HG03196 (cell line): ENCODE measurements at regions not wholly inside any gene's neighbourhood (a gene's known extent, or its start where the extent isn't known, plus 50 kb on each side); places are given as distances from the start of the nearest gene placed in this dataset.
A peak's percentile ranks its signal among the peaks of the same experiment; 100 is the strongest.

Experiments used
- ATAC-seq: cut with Tn5 transposase; IDR thresholded peaks from one replicate; pipeline ENCODE4 v1.9.1; 2021; ENCODE audit not compliant: unreplicated experiment

DNA sequence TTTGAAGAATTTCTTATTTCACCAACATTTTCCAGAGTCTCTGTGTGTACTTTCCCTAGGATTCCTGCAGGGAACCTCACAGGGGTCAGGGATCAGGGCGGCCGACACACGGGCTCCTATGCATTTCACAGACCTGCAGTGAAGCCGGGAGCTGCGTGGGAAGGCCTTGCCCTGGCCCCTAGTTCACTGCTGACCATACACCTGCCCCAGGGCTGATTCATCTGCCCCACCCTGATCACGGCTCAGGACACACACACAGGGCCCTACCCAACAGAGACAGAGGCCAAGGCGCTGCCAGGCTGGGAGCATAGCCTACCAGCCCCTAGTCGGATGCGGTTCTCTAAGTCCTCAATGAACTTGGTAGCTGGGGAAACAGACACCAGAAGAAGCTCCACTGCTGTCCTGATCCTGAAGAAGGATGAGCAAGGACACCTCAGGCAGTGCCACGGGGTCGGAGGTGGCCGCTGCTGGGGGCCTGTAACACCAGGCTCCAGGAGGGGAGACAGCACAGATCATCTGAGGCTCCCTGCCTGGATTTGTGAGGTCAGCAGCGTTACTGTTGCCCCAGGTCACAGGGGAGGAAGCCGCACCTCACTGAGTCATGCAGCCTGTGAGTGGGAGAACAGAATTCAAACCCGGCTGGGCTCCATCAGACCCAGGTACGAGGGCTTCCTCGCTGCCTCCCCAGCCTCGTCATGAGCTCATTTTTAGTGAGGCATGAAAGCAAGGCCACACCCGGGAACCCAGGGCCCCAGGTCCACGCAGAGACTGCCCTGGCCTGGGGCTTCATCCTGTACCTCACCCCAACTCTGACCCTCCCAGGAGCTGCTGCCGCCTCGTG lies 278.8 kb upstream of the PPP2R2D start:
- no peak for ATAC-seq

GRCh38 chr10:131625041-131625440 lies 275.8 kb upstream of the PPP2R2D start:
- no peak for ATAC-seq

- no peak for ATAC-seq
Measured at GRCh38 chr10:131626274-131626673, 274.5 kb upstream of the PPP2R2D start.

DNA sequence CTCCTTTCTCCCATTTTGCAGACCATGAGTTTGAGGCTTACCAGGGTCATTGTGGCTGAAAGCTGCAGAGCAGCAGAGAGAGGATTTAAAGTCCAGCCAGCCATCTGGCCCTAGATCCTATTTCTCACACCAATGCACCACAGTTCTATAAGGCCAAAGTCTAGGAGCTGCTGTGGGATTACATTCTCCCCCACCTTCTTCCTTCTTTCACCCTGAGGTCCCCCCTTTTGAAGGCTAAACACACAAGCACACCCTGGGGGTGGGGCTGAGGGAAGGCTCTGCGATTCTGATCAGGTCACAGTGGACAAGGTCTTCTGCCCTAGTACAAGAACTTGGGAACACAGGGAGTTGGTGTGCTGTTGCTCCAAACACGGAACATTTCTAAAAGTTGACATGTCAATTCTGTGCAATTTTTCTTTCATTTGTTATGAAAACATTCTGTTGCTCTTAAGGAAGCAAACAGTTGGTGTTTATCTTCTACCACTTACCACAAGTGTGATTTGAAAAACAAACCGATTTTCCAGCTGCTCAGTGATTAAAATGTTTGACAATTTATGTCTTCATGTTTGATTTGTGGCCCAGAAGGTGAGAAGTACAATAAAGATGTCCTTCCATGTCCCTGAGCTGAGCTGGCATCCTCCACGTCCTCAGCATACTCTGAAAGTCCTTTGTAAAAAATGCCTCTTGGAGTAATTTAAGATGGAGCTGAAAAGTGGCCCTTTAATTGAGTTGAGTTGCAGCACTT lies 271.6 kb upstream of the PPP2R2D start:
- no peak for ATAC-seq

DNA sequence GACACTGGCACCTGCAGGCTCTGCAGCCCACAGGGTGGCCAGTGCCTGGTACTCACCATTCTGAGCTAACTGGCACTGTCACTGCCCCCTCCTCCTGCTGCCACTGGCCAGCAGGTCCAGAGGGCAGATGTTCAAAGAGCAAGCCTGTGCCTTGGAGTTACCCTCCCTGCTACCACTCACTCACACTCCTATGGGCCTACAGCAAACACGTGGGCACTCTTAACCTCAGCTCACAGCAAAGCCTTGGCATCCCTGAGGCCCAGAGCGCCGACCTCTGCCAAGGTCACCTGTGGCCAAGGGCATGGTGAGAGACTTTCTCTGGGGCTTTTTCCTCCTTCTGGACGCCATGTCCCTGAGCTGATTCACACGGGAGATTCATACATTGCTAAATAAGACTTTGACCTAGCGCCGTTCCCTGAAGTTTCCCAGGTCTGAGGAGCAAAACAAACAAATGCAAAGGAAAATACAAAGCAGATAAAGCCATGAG lies 270.0 kb upstream of the PPP2R2D start:
- ATAC-seq: no peak

DNA sequence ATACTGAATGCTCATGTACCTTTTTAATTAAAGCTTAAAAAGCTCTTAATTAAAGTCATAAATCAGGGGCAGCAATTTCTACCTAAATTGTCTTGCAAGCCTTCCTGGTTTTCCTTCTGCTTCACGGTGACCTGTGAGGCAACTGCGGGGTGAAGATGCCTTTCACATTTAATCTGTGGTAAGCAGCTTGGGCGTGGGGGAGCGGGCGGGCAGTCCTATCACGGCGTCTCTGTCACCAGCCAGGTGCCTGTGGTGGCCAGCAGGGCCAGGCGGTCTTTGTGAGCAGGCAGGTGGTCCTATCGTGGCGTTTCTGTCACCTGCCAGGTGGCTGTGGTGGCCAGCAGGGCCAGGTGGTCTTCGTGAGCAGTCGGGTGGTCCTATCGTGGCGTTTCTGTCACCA lies 269.2 kb upstream of the PPP2R2D start:
- ATAC-seq: no peak

DNA sequence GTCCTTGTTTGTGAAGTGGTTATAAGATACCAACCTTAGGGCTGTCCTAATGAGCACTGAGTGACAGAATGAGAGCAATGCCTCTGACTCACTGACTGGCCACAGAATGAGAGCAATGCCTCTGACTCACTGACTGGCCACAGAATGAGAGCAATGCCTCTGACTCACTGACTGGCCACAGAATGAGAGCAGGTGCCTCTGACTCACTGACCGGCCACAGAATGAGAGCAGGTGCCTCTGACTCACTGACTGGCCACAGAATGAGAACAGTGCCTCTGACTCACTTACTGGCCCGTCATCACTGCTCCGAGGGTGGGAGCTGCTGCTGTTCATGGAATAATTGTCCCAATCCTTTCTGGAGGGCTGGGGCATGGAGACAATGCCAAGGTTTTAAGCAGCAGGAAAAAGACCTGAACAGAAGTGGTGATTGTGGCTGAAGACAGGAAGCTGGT lies 265.2 kb upstream of the PPP2R2D start:
- no peak for ATAC-seq

- no peak for ATAC-seq
Measured at GRCh38 chr10:131636116-131636515, 264.7 kb upstream of the PPP2R2D start.

DNA sequence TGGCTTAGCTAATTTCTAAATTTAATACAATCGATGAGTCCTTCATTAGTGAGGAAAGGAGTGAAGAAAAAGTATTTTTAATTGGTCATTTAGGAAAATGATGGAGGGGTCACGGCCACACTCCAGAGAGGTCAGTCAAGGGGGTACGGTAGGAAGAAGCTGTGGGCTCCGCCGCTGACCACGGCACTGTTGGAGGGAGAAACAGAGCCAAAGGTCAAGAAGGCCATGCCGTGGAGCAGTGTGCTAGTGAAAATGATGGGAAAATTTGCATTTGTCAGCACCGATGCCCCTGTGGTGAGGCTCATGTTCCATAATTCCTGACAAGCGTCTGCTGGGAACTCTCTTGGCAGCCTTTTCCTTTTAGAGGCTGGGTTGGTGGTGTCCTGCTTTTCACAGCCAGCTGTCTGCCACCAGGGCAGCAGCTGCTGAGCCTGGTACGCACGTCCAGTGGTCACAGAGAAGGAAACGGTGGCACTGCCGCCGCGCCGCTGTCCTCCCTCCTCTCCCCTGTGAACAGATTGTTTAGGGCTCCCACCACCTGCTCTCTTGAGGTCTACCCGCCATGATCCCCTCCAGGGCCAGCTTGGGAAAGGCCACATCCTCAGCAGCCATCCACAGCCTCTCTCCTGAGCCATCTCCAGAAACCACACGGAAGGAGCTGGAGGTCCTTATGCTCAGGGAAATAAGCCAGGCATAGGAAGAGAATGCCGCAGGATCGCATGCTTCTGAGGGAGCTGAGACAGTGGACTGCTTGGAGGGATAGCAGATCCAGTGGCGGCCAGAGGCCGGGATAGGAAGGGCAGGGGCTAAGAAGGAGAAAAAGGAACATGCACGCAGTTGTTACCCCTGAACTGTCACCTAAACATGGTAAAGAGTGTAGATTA lies 263.7 kb upstream of the PPP2R2D start:
- ATAC-seq: no peak

DNA sequence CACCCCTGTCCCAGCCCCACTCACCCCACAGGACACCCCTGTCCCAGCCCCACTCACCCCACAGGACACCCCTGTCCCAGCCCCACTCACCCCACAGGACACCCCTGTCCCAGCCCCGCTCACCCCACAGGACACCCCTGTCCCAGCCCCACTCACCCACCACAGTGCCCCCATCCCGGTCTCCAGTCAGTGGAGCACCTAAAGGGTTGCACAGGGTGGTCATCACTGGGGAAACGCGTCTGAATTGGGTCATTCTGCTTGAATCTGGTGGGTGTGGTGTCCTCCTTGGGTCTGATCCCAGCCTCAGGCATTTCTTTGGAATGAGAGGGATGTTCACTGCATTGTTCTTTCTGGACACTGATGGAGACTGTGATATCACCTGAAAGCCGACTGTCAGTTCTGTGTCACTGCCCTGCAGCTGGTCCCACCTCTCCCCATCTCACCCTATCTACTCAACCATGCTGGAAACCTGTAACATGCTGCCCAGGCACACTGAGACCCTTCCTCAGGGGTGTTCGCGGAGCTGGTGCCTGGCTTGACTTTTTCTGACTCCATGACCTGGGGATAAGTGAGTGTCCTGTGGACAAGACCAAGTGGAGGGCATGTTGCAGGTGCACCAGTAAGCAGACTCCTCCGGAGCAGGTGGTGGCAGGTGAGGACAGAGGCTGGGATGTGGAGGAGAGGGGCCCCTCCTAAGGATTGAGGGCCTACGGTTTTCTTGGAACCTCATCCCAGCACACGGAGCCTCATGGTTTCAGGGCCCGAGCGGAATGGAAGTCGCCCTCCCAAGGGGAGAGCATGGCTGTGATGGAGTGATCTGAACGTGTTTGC lies 262.5 kb upstream of the PPP2R2D start:
- no peak for ATAC-seq

DNA sequence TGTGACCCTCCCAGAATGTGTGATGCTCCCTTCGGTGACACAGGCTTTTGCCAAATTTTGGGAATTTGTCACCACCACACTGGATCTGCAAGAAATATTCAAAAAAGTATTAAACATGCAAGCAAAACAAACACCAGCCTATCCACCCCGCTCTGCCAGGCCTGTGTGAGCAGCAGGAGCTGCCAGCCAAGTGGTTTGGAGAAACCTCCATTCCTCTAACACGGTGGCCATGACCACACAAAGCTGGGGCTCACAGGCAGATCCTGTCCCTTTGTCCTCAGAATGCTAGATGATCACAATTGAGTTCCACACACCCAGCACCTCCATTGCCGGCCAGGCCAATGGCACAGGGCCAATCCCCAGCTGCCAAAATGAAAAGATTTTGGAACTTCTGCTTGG lies 261.9 kb upstream of the PPP2R2D start:
- ATAC-seq: no peak

- ATAC-seq: no peak
Measured at GRCh38 chr10:131640045-131640644, 260.7 kb upstream of the PPP2R2D start.

GRCh38 chr10:131641231-131641630 lies 259.6 kb upstream of the PPP2R2D start:
- peak; percentile 98 for ATAC-seq

- ATAC-seq: no peak
Measured at GRCh38 chr10:131641898-131642297, 258.9 kb upstream of the PPP2R2D start.

DNA sequence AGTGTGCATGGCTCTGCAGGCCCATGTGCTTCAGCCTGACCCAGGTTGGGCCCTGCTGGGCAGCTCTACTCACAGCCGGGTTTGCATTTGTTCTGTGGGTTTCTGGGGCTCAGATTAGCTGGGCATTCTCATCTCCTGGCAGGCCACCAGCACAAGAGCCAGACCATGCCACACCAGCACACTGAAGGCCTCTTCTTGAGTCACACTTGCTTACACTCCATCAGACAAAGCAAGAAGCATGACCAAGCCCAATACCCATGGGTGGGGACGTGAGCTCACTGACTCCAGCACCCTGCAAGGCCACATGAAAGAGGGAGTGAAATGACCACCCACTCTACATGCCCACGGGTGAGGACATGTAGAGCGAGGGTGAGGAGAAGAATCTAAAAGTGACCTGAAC lies 257.8 kb upstream of the PPP2R2D start:
- ATAC-seq: no peak

DNA sequence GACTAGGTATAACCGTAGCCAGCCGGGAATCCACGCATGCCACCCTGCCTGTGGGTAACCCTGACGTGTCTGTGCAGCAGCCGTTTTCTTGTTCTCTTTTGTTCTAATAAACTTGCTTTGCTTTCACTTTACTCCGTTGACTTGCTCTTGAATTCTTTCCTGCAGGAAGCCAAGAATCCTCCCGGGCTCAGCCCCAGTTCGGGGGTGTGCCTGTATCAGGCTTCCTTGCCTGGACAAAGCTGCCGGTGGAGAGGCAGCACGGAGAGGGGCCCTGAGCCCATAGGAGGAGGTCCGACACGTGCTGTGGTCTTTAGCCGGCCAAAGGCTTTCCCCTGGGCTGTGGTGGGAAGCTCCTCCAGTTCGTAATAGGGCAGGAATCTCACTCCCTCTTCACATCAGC lies 256.5 kb upstream of the PPP2R2D start:
- no peak for ATAC-seq

- ATAC-seq: no peak
Measured at GRCh38 chr10:131644864-131645658, 255.7 kb upstream of the PPP2R2D start.

DNA sequence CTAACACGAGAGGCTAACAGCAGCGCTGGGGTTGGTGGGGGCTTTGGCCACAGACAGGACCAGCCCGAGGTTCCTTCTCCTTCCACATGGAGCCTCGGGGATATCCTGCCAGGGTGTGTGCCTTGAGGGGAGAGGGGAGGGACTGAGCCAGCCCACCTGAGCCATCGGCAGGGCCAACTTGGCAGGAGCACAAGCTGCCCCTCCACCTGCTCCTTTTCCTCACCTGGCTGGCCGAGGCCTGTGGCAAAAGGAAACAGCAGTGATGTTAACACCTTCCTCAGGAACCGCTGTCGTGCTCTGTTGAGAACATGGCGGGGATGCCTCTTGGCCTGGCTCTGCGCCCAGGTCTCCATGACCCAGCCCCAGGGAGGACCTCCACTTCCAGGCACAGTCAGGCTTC lies 255.1 kb upstream of the PPP2R2D start:
- ATAC-seq: no peak
